Astrocyte (in vitro differentiated cells and primary cell): ENCODE measurements at regions not wholly inside any gene's neighbourhood (a gene's known extent, or its start where the extent isn't known, plus 50 kb on each side); places are given as distances from the start of the nearest gene placed in this dataset.

Source experiments
- EZH2 ChIP-seq: IDR thresholded peaks from 2 replicates; pipeline ENCODE4 v1.6.1; 2012; ENCODE audit warnings: mild to moderate bottlenecking, low read length, inconsistent platforms; ENCODE audit not compliant: insufficient read depth
- TF ChIP-seq, protein P1 (sequence below): IDR thresholded peaks from 2 replicates; pipeline ENCODE4 v1.5.1; 2011; ENCODE audit warnings: low read depth, mild to moderate bottlenecking, inconsistent platforms, low read length, moderate library complexity; ENCODE audit not compliant: insufficient read depth

- TF ChIP-seq, protein P1, sequence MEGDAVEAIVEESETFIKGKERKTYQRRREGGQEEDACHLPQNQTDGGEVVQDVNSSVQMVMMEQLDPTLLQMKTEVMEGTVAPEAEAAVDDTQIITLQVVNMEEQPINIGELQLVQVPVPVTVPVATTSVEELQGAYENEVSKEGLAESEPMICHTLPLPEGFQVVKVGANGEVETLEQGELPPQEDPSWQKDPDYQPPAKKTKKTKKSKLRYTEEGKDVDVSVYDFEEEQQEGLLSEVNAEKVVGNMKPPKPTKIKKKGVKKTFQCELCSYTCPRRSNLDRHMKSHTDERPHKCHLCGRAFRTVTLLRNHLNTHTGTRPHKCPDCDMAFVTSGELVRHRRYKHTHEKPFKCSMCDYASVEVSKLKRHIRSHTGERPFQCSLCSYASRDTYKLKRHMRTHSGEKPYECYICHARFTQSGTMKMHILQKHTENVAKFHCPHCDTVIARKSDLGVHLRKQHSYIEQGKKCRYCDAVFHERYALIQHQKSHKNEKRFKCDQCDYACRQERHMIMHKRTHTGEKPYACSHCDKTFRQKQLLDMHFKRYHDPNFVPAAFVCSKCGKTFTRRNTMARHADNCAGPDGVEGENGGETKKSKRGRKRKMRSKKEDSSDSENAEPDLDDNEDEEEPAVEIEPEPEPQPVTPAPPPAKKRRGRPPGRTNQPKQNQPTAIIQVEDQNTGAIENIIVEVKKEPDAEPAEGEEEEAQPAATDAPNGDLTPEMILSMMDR, result no peak
- TF ChIP-seq EZH2, result no peak
Observed at GRCh38 chrX:51437521-51437920, 58.9 kb downstream of the NUDT11 start.
